Lower lobe of right lung (tissue), 2 donors: ENCODE measurements at regions not wholly inside any gene's neighbourhood (a gene's known extent, or its start where the extent isn't known, plus 50 kb on each side); places are given as distances from the start of the nearest gene placed in this dataset.
"Not testable (repeated sequence)": the region's sequence is repeated elsewhere in the genome, so short reads cannot be mapped to it uniquely, and the experiment has no call there.

ENCODE experiments used
- ATAC-seq, 2 donors: fragments of 200-7000 bp; cut with Tn5 transposase; one replicate each; pipeline ENCODE4 v1.9.1; 2020 to 2022; ENCODE audit warnings: mild to moderate bottlenecking in 2 of 2, moderate library complexity in 2 of 2
- DNase-seq: peaks from one replicate; pipeline ENCODE4 v3.0.0-alpha.2; 2020
- H3K27ac ChIP-seq: fragments of 200-600 bp; one replicate; pipeline ENCODE4 v1.8.0; 2022
- H3K27me3 ChIP-seq: fragments of 200-600 bp; one replicate; pipeline ENCODE4 v1.8.0; 2022; ENCODE audit warnings: low read depth
- H3K36me3 ChIP-seq: fragments of 200-600 bp; one replicate; pipeline ENCODE4 v1.8.0; 2022; ENCODE audit warnings: mild to moderate bottlenecking
- H3K4me1 ChIP-seq: fragments of 200-600 bp; one replicate; pipeline ENCODE4 v1.8.0; 2022
- H3K4me3 ChIP-seq: fragments of 200-600 bp; one replicate; pipeline ENCODE4 v1.8.0; 2022; ENCODE audit warnings: mild to moderate bottlenecking
- H3K9me3 ChIP-seq: fragments of 200-600 bp; one replicate; pipeline ENCODE4 v1.8.0; 2022
- intact Hi-C: fragments of 100-400 bp; cut with DNase I; formaldehyde crosslinking; loops from one replicate; pipeline ENCODE4 v1.11.0; 2022
- TF ChIP-seq, protein P1 (sequence below): fragments of 200-600 bp; IDR thresholded peaks from one replicate; pipeline ENCODE4 v1.8.0; 2022; ENCODE audit warnings: antibody characterized with exemption, mild to moderate bottlenecking
- donor health status: DM: no; HTN: yes; CAD: no; lungs with severe emphysema.

DNA sequence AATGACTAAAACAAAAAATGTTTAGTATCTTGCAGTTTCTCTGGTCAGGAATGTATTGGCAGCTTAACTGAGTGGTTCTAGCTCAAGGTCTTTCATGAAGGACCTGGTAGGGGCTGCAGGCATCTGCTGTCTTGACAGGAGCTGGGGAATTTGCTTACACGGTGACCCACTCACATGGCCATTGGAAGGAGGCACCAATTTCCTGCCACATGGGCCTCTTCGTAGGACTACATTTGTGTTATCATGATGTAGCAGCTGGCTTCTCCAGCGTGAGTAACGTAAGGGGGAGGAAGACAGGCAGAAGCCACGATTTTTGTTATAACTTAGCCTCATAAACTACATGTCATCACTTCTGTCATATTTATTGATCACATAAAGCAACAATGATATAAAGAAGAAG, 376.3 kb downstream of the AMY1C start:
- Histone ChIP-seq H3K4me1 (no peaks in the 10 kb centered on the region), H3K4me3 (no peak overlapping the region), H3K27me3 (no peaks in the 10 kb centered on the region), H3K36me3 (no peaks in the 10 kb centered on the region), H3K9me3 (no peaks in the 10 kb centered on the region), H3K27ac (no peak overlapping the region)
- ATAC-seq, result no peak
- TF ChIP-seq, protein P1, sequence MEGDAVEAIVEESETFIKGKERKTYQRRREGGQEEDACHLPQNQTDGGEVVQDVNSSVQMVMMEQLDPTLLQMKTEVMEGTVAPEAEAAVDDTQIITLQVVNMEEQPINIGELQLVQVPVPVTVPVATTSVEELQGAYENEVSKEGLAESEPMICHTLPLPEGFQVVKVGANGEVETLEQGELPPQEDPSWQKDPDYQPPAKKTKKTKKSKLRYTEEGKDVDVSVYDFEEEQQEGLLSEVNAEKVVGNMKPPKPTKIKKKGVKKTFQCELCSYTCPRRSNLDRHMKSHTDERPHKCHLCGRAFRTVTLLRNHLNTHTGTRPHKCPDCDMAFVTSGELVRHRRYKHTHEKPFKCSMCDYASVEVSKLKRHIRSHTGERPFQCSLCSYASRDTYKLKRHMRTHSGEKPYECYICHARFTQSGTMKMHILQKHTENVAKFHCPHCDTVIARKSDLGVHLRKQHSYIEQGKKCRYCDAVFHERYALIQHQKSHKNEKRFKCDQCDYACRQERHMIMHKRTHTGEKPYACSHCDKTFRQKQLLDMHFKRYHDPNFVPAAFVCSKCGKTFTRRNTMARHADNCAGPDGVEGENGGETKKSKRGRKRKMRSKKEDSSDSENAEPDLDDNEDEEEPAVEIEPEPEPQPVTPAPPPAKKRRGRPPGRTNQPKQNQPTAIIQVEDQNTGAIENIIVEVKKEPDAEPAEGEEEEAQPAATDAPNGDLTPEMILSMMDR, result no peak
- intact Hi-C loops, result no loop called here
- no peak for DNase-seq

DNA sequence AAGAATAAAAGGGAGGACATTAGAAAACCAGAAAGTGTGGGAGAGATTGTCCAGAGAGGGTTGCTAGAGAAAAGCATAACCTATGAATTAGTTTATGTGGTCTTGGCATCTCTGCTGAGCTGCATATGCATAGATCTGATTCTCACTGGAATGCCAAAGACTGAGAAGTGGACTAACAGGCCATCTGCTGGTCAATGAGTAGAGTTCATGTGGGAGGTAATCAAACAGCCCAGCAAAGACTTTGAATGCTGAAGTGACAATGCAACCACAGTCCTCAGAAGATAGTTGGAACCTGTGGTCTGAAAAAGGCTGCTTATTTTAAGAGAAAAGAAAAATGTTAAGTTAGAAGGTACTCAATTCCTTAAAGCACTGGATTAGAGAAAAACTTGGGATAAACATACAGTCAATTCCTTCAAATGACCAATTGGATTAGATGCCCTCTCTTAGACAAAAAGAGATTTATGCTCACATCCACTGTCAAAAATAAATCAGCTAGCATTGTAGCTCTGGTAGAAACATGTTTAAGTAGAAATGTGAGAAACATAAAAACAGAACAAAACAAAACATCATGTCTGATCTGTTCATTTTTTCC, 382.8 kb downstream of the AMY1C start:
- no peaks in the 10 kb centered on the region for H3K27me3 ChIP-seq
- intact Hi-C loops, result no loop called here
- no peak overlapping the region for H3K4me3 ChIP-seq
- DNase-seq (no peak), ATAC-seq (peak in 1 of 2 donors; percentile 51)
- no peaks in the 10 kb centered on the region for H3K4me1 ChIP-seq
- no peaks in the 10 kb centered on the region for H3K36me3 ChIP-seq
- H3K9me3 ChIP-seq, result no peaks in the 10 kb centered on the region
- TF ChIP-seq, protein P1, result peak; percentile 8
- H3K27ac ChIP-seq, result no peak overlapping the region

DNA sequence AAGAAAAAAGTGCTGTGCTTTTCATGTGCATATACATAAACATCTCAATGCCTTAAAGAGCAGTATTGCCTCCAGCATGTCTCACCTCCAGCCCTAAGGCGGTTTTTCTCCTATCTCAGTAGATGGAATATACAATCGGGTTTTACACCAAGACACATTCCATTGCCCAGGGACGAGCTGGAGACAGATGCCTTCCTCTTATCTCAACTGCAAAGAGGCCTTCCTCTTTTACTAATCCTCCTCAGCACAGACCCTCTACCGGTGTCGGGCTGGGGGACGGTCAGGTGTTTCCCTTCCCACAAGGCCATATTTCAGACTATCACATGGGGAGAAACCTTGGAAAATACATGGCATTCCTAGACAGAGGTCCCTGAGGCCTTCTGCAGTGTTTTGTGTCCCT, 385.3 kb downstream of the AMY1C start:
- H3K9me3 ChIP-seq, H3K36me3 ChIP-seq, H3K4me1 ChIP-seq, intact Hi-C loops, H3K4me3 ChIP-seq, ATAC-seq, DNase-seq, H3K27me3 ChIP-seq, H3K27ac ChIP-seq: not testable (repeated sequence)

DNA sequence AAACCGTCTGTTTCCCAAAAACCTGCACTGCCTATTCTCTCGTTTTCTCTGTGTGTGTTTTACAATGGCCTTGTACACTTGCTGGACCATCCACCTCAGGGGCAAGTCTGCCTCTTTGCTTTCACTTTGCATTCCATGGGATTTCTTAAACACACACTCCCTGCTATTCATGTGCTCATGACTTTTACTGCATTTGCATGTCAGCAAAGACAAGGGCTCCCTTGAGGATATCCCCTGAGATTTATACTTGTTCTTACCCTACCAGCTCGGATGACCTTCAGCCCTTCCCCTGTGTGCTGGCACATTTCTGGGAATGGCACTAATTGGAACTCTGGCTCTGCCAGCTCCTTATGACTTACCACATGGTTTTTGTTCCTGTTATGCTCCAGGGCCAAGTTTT, 386.9 kb downstream of the AMY1C start:
- Histone ChIP-seq H3K27me3 (no peaks in the 10 kb centered on the region), H3K4me3 (no peak overlapping the region), H3K36me3 (no peaks in the 10 kb centered on the region), H3K4me1 (no peaks in the 10 kb centered on the region), H3K27ac (no peak overlapping the region), H3K9me3 (no peaks in the 10 kb centered on the region)
- intact Hi-C loops, result no loop called here
- TF ChIP-seq, protein P1, result no peak
- DNase-seq (no peak), ATAC-seq (no peak)

DNA sequence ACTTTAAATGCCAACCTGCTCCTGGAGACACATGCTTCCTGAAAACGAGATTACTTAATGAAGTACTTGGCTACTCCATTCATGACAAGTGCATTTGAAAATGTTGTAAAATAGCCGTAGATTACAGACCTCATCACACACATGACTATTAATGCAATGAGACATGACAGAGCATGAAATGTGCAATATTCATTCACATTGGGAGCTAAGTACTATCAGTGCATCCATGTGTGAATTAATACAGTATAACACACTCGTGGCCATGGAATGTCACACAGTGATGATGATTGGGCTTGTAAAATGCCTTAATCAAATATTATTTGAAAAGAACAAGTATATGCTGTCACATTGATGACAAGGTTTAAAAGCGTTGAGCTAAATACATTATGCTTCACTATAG, 407.0 kb downstream of the AMY1C start:
- no peak for DNase-seq
- H3K4me1 ChIP-seq, result no peaks in the 10 kb centered on the region
- H3K27me3 ChIP-seq, result no peaks in the 10 kb centered on the region
- no peak for ATAC-seq
- no peak overlapping the region for H3K4me3 ChIP-seq
- no peaks in the 10 kb centered on the region for H3K36me3 ChIP-seq
- TF ChIP-seq, protein P1, result no peak
- intact Hi-C loops, result no loop called here
- no peak overlapping the region for H3K27ac ChIP-seq
- H3K9me3 ChIP-seq, result peaks cover 6% of the 10 kb centered on the region

DNA sequence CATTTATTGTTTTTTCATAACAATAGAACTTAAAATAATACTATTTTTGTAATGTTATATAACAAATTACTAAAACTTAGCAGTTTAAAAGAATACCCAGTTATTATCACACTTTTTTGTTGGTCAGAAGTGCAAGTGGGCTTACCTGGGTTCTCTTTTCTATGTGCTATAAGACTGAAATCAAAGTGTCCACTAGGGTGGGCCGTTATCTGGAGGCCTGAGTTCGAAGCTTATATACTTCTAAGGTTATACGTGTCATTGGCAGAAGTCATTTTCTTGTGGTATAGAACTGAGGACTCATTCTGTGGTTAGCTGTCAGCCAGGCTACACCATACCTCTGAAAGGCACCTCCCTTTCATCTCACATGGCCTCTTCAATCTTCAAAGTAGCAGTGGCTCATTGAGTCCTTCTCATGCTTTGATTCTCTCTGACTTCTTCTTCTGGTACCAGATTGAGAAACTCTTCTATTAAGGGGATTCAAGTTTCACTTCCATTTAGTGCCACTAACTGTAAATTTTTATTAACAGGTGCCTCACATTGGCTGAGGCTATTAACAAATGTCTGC, 414.3 kb downstream of the AMY1C start:
- intact Hi-C loops, result no loop called here
- Histone ChIP-seq H3K36me3 (no peaks in the 10 kb centered on the region), H3K9me3 (peaks cover under 1% of the 10 kb centered on the region), H3K4me3 (no peak overlapping the region), H3K27ac (no peak overlapping the region), H3K27me3 (no peaks in the 10 kb centered on the region), H3K4me1 (no peaks in the 10 kb centered on the region)
- DNase-seq (no peak), ATAC-seq (no peak)
- TF ChIP-seq, protein P1, result no peak
